WTC11 (cell line): ENCODE measurements at regions not wholly inside any gene's neighbourhood (a gene's known extent, or its start where the extent isn't known, plus 50 kb on each side); places are given as distances from the start of the nearest gene placed in this dataset.

ENCODE experiments used
- CREB1 ChIP-seq: sonication (generic); formaldehyde crosslinking; IDR thresholded peaks from 2 replicates; pipeline ENCODE4 v1.8.0; 2023; ENCODE audit warnings: mild to moderate bottlenecking, missing genetic modification reagents
- CTCF ChIP-seq: fragments of 200-600 bp; IDR thresholded peaks from 2 replicates; pipeline ENCODE4 v1.8.0; 2022; ENCODE audit warnings: antibody characterized with exemption
- ELF4 ChIP-seq: sonication (generic); formaldehyde crosslinking; IDR thresholded peaks from 2 replicates; pipeline ENCODE4 v1.8.1; 2022; ENCODE audit warnings: low read depth, mild to moderate bottlenecking, moderate library complexity, missing genetic modification reagents
- FOXK1 ChIP-seq: sonication (generic); formaldehyde crosslinking; IDR thresholded peaks from 2 replicates; pipeline ENCODE4 v1.8.0; 2022; ENCODE audit warnings: mild to moderate bottlenecking, moderate library complexity, missing genetic modification reagents
- GABPB1 ChIP-seq: sonication (generic); formaldehyde crosslinking; IDR thresholded peaks from 2 replicates; pipeline ENCODE4 v1.8.1; 2023; ENCODE audit warnings: mild to moderate bottlenecking, missing genetic modification reagents
- HMGXB4 ChIP-seq: sonication (generic); formaldehyde crosslinking; IDR thresholded peaks from 2 replicates; pipeline ENCODE4 v1.8.1; 2023; ENCODE audit warnings: mild to moderate bottlenecking, moderate library complexity, missing genetic modification reagents
- KAT7 ChIP-seq: sonication (generic); formaldehyde crosslinking; IDR thresholded peaks from 2 replicates; pipeline ENCODE4 v1.8.1; 2023; ENCODE audit warnings: missing genetic modification reagents, mild to moderate bottlenecking, borderline replicate concordance
- NFYB ChIP-seq: sonication (generic); formaldehyde crosslinking; conservative IDR thresholded peaks from 2 replicates; pipeline ENCODE4 v1.8.0; 2022; ENCODE audit warnings: low read depth, missing genetic modification reagents
- TF ChIP-seq, protein P1 (sequence below): sonication (generic); formaldehyde crosslinking; conservative IDR thresholded peaks from 2 replicates; pipeline ENCODE4 v1.8.1; 2022; ENCODE audit warnings: mild to moderate bottlenecking, missing genetic modification reagents

- TF ChIP-seq HMGXB4 (CRISPR knock-in tag) (no peak), CREB1 (no peak), CTCF (no peak), ELF4 (CRISPR knock-in tag) (no peak), NFYB (CRISPR knock-in tag) (no peak), GABPB1 (no peak), KAT7 (no peak), FOXK1 (no peak)
- TF ChIP-seq, protein P1, sequence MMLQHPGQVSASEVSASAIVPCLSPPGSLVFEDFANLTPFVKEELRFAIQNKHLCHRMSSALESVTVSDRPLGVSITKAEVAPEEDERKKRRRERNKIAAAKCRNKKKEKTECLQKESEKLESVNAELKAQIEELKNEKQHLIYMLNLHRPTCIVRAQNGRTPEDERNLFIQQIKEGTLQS (CRISPR knock-in tag) = no peak
Measured at GRCh38 chr20:7178004-7178403, 410.5 kb downstream of the BMP2 start.
